Kidney (tissue), 13 donors: ENCODE measurements at regions not wholly inside any gene's neighbourhood (a gene's known extent, or its start where the extent isn't known, plus 50 kb on each side); places are given as distances from the start of the nearest gene placed in this dataset.
A peak's percentile ranks its signal among the peaks of the same experiment; 100 is the strongest.

Experiments
- DNase-seq, 5 donors: peaks; one replicate each; pipeline ENCODE4 v3.0.0-alpha.2; 2013 to 2020
- FAIRE-seq: peaks from 2 replicates; lab custom pipeline; 2012; peaks lifted over from hg19 to GRCh38; lab: Jason Lieb, UNC
- H3K27ac ChIP-seq, 2 donors: one replicate each; pipeline ENCODE4 v1.7.0; 2013; ENCODE audit warnings: low read depth in 2 of 2, low read length in 2 of 2, inconsistent platforms in 1 of 2
- H3K27me3 ChIP-seq: one replicate; pipeline ENCODE4 v1.7.1; 2013; ENCODE audit warnings: low read length, inconsistent platforms; ENCODE audit not compliant: control insufficient read depth, insufficient read depth
- H3K36me3 ChIP-seq, 3 donors: one replicate each; pipeline versions ENCODE4 v1.7.0 to v1.7.1; 2013; ENCODE audit warnings: low read length in 3 of 3, control low read depth in 1 of 3, inconsistent platforms in 1 of 3; ENCODE audit not compliant: insufficient read depth in 3 of 3, control insufficient read depth in 2 of 3
- H3K4me1 ChIP-seq, 3 donors: one replicate each; pipeline versions ENCODE4 v1.7.0 to v1.7.1; 2013; ENCODE audit warnings: low read length in 3 of 3, inconsistent platforms in 1 of 3, low read depth in 1 of 3; ENCODE audit not compliant: control insufficient read depth in 2 of 3, insufficient read depth in 2 of 3
- H3K4me3 ChIP-seq, 3 donors: one replicate each; pipeline versions ENCODE4 v1.7.0 to v1.8.1; 2013; ENCODE audit warnings: low read length in 3 of 3, control low read depth in 1 of 3, inconsistent platforms in 1 of 3
- H3K9ac ChIP-seq, 3 donors: one replicate each; pipeline versions ENCODE4 v1.7.0 to v1.7.1; 2013; ENCODE audit warnings: low read length in 3 of 3, control low read depth in 1 of 3, inconsistent platforms in 1 of 3
- H3K9me3 ChIP-seq, 3 donors: one replicate each; pipeline versions ENCODE4 v1.7.0 to v1.7.1; 2013; ENCODE audit warnings: low read length in 3 of 3, control low read depth in 1 of 3, inconsistent platforms in 1 of 3; ENCODE audit not compliant: control insufficient read depth in 2 of 3, insufficient read depth in 1 of 3
- intact Hi-C: fragments of 100-400 bp; cut with DNase I; formaldehyde crosslinking; loops from one replicate; pipeline ENCODE4 v1.11.1; 2022
- TF ChIP-seq, protein P1 (sequence below): IDR thresholded peaks from 3 replicates; pipeline ENCODE4 v1.5.1; 2012; ENCODE audit warnings: mild to moderate bottlenecking, moderate library complexity, borderline replicate concordance; ENCODE audit not compliant: insufficient read depth; ENCODE audit errors: extremely low read depth
- donor health status: control.
- donor health status: control.
- donor health status: control.
- donor health status: control.
- donor health status: control.
- donor health status: DM: yes; HTN: yes; CAD: no.
- donor health status: Normal renal cell carcinoma (clear cell type).

- Histone ChIP-seq H3K9me3 (no peaks in the 10 kb centered on the region), H3K4me1 (no peaks in the 10 kb centered on the region), H3K4me3 (no peak overlapping the region), H3K36me3 (no peaks in the 10 kb centered on the region), H3K9ac (no peak overlapping the region), H3K27ac (no peak overlapping the region), H3K27me3 (no peaks in the 10 kb centered on the region)
- no peak for DNase-seq
- no peak for FAIRE-seq
- TF ChIP-seq, protein P1, sequence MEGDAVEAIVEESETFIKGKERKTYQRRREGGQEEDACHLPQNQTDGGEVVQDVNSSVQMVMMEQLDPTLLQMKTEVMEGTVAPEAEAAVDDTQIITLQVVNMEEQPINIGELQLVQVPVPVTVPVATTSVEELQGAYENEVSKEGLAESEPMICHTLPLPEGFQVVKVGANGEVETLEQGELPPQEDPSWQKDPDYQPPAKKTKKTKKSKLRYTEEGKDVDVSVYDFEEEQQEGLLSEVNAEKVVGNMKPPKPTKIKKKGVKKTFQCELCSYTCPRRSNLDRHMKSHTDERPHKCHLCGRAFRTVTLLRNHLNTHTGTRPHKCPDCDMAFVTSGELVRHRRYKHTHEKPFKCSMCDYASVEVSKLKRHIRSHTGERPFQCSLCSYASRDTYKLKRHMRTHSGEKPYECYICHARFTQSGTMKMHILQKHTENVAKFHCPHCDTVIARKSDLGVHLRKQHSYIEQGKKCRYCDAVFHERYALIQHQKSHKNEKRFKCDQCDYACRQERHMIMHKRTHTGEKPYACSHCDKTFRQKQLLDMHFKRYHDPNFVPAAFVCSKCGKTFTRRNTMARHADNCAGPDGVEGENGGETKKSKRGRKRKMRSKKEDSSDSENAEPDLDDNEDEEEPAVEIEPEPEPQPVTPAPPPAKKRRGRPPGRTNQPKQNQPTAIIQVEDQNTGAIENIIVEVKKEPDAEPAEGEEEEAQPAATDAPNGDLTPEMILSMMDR, result no peak
- intact Hi-C loops, result no loop called here
These were observed 312.7 kb downstream of the RAB28 start for GRCh38 chr4:13171292-13172057.

GRCh38 chr4:13169731-13170525 lies 314.2 kb downstream of the RAB28 start:
- no peaks in the 10 kb centered on the region for H3K9me3 ChIP-seq
- FAIRE-seq (no peak), DNase-seq (peak in 1 of 5 donors; percentile 12)
- no peak overlapping the region for H3K4me3 ChIP-seq
- no peaks in the 10 kb centered on the region for H3K4me1 ChIP-seq
- no peak overlapping the region for H3K27ac ChIP-seq
- TF ChIP-seq, protein P1, result no peak
- H3K9ac ChIP-seq, result no peak overlapping the region
- H3K36me3 ChIP-seq, result no peaks in the 10 kb centered on the region
- intact Hi-C loops, result no loop called here
- no peaks in the 10 kb centered on the region for H3K27me3 ChIP-seq

- no peaks in the 10 kb centered on the region for H3K4me1 ChIP-seq
- no peak overlapping the region for H3K4me3 ChIP-seq
- FAIRE-seq (no peak), DNase-seq (no peak)
- H3K27ac ChIP-seq, result no peak overlapping the region
- no peaks in the 10 kb centered on the region for H3K36me3 ChIP-seq
- TF ChIP-seq, protein P1, result no peak
- intact Hi-C loops, result no loop called here
- H3K9ac ChIP-seq, result no peak overlapping the region
- H3K27me3 ChIP-seq, result no peaks in the 10 kb centered on the region
- no peaks in the 10 kb centered on the region for H3K9me3 ChIP-seq
These were observed 315.8 kb downstream of the RAB28 start for GRCh38 chr4:13168326-13168725.
